ENCODE measurements at regions not wholly inside any gene's neighbourhood (a gene's known extent, or its start where the extent isn't known, plus 50 kb on each side); places are given as distances from the start of the nearest gene placed in this dataset.

GRCh38 chr18:43525169-43525568, 247.9 kb upstream of the SYT4 start:
- no peak overlapping the region for H3K4me3 ChIP-seq (ENCODE audit: low read depth, low read length)
- no peak for TF ChIP-seq CTCF (IDR thresholded peaks at IDR 0.05; ENCODE audit: insufficient read depth, low read length)
- no peak for DNase-seq (ENCODE audit: low read depth)

- no peak overlapping the region for H3K4me3 ChIP-seq (ENCODE audit: low read depth, low read length)
- DNase-seq (ENCODE audit: low read depth): no peak
- TF ChIP-seq CTCF (IDR thresholded peaks at IDR 0.05; ENCODE audit: insufficient read depth, low read length): no peak
These were observed 249.3 kb upstream of the SYT4 start for GRCh38 chr18:43526426-43527145.

- H3K4me3 ChIP-seq (ENCODE audit: low read depth, low read length): no peak overlapping the region
- no peak for DNase-seq (ENCODE audit: low read depth)
- TF ChIP-seq CTCF (IDR thresholded peaks at IDR 0.05; ENCODE audit: insufficient read depth, low read length): no peak
These were observed 254.1 kb upstream of the SYT4 start for GRCh38 chr18:43531438-43531837.

GRCh38 chr18:43533371-43533770, 256.1 kb upstream of the SYT4 start:
- DNase-seq (ENCODE audit: low read depth): no peak
- H3K4me3 ChIP-seq (ENCODE audit: low read depth, low read length): no peak overlapping the region
- no peak for TF ChIP-seq CTCF (IDR thresholded peaks at IDR 0.05; ENCODE audit: insufficient read depth, low read length)

GRCh38 chr18:43534511-43534910, 257.2 kb upstream of the SYT4 start:
- DNase-seq (ENCODE audit: low read depth): no peak
- no peak for TF ChIP-seq CTCF (IDR thresholded peaks at IDR 0.05; ENCODE audit: insufficient read depth, low read length)
- H3K4me3 ChIP-seq (ENCODE audit: low read depth, low read length): no peak overlapping the region

- TF ChIP-seq CTCF (IDR thresholded peaks at IDR 0.05; ENCODE audit: insufficient read depth, low read length): no peak
- no peak for DNase-seq (ENCODE audit: low read depth)
- no peak overlapping the region for H3K4me3 ChIP-seq (ENCODE audit: low read depth, low read length)
These were observed 262.6 kb upstream of the SYT4 start for GRCh38 chr18:43539862-43540261.

- no peak for DNase-seq (ENCODE audit: low read depth)
- H3K4me3 ChIP-seq (ENCODE audit: low read depth, low read length): no peak overlapping the region
- no peak for TF ChIP-seq CTCF (IDR thresholded peaks at IDR 0.05; ENCODE audit: insufficient read depth, low read length)
These were observed 264.7 kb upstream of the SYT4 start for GRCh38 chr18:43542016-43542415.

Measured in fibroblast of the aortic adventitia (primary cell).